ENCODE measurements at regions not wholly inside any gene's neighbourhood (a gene's known extent, or its start where the extent isn't known, plus 50 kb on each side); places are given as distances from the start of the nearest gene placed in this dataset.

GRCh38 chr9:109868207-109868606 is 88.2 kb downstream of the PALM2AKAP2 start:
- no peak overlapping the region for H3K4me3 ChIP-seq
- no peaks in the 10 kb centered on the region for H3K9me3 Mint-ChIP-seq
- H3K27ac ChIP-seq: no peak overlapping the region

GRCh38 chr9:109868722-109869121 is 88.7 kb downstream of the PALM2AKAP2 start:
- Mint-ChIP-seq H3K27me3 (ENCODE audit: insufficient read depth, low read depth) (no peaks in the 10 kb centered on the region), H3K4me1 (peaks cover 20% of the 10 kb centered on the region), H3K27ac (no peak overlapping the region), H3K9me3 (no peaks in the 10 kb centered on the region), H3K4me3 (no peak overlapping the region), H3K36me3 (no peaks in the 10 kb centered on the region)
- no peaks in the 10 kb centered on the region for H4K20me1 ChIP-seq (ENCODE audit: low read depth)
- TF ChIP-seq CTCF (IDR thresholded peaks at IDR 0.05) (no peak), EZH2 (IDR thresholded peaks at IDR 0.05) (no peak), EZH2phosphoT487 (IDR thresholded peaks at IDR 0.05) (no peak)
- peaks cover 9% of the 10 kb centered on the region for H3K4me1 ChIP-seq
- no peaks in the 10 kb centered on the region for H3K36me3 ChIP-seq
- H3K27ac ChIP-seq: no peak overlapping the region
- H3K9ac ChIP-seq: no peak overlapping the region
- DNase-seq (ENCODE audit: low spot score): no peak
- H2AFZ ChIP-seq (replicated peaks): no peak overlapping the region
- H3K27me3 ChIP-seq: no peaks in the 10 kb centered on the region
- H3K4me2 ChIP-seq: no peak overlapping the region
- H3K4me3 ChIP-seq: no peak overlapping the region
- no peaks in the 10 kb centered on the region for H3K9me3 ChIP-seq (ENCODE audit: low read depth)
- H3K79me2 ChIP-seq (ENCODE audit: low read depth): no peaks in the 10 kb centered on the region
- no peaks in the 10 kb centered on the region for H3F3A ChIP-seq (ENCODE audit: low read depth)

More at GRCh38 chr9:109868207-109868606, 88.2 kb downstream of the PALM2AKAP2 start:
- H3K9ac ChIP-seq: no peak overlapping the region
- peaks cover 9% of the 10 kb centered on the region for H3K4me1 ChIP-seq
- Mint-ChIP-seq H3K4me1 (peaks cover 20% of the 10 kb centered on the region), H3K27me3 (ENCODE audit: insufficient read depth, low read depth) (no peaks in the 10 kb centered on the region), H3K27ac (no peak overlapping the region), H3K4me3 (no peak overlapping the region), H3K36me3 (no peaks in the 10 kb centered on the region)
- H3K79me2 ChIP-seq (ENCODE audit: low read depth): no peaks in the 10 kb centered on the region
- no peak overlapping the region for H3K4me2 ChIP-seq
- TF ChIP-seq EZH2 (IDR thresholded peaks at IDR 0.05): no peak
- TF ChIP-seq CTCF (IDR thresholded peaks at IDR 0.05): no peak
- TF ChIP-seq EZH2phosphoT487 (IDR thresholded peaks at IDR 0.05): no peak
- no peaks in the 10 kb centered on the region for H3K9me3 ChIP-seq (ENCODE audit: low read depth)
- no peak overlapping the region for H2AFZ ChIP-seq (replicated peaks)
- H4K20me1 ChIP-seq (ENCODE audit: low read depth): no peaks in the 10 kb centered on the region
- peak; percentile 35 for DNase-seq (ENCODE audit: low spot score)
- no peaks in the 10 kb centered on the region for H3K36me3 ChIP-seq
- H3F3A ChIP-seq (ENCODE audit: low read depth): no peaks in the 10 kb centered on the region
- no peaks in the 10 kb centered on the region for H3K27me3 ChIP-seq

- TF ChIP-seq EZH2phosphoT487 (IDR thresholded peaks at IDR 0.05) (no peak), EZH2 (IDR thresholded peaks at IDR 0.05) (no peak), CTCF (IDR thresholded peaks at IDR 0.05) (no peak)
- H3K4me1 ChIP-seq: peaks cover 9% of the 10 kb centered on the region
- Mint-ChIP-seq H3K9me3 (no peaks in the 10 kb centered on the region), H3K36me3 (no peaks in the 10 kb centered on the region), H3K27me3 (ENCODE audit: insufficient read depth, low read depth) (no peaks in the 10 kb centered on the region), H3K4me3 (no peak overlapping the region), H3K27ac (no peak overlapping the region), H3K4me1 (peaks cover 20% of the 10 kb centered on the region)
- no peak overlapping the region for H3K4me2 ChIP-seq
- no peaks in the 10 kb centered on the region for H3K36me3 ChIP-seq
- H4K20me1 ChIP-seq (ENCODE audit: low read depth): no peaks in the 10 kb centered on the region
- no peak overlapping the region for H3K4me3 ChIP-seq
- H3K27ac ChIP-seq: no peak overlapping the region
- no peak overlapping the region for H3K9ac ChIP-seq
- no peak overlapping the region for H2AFZ ChIP-seq (replicated peaks)
- H3K27me3 ChIP-seq: no peaks in the 10 kb centered on the region
- no peak for DNase-seq (ENCODE audit: low spot score)
- no peaks in the 10 kb centered on the region for H3K79me2 ChIP-seq (ENCODE audit: low read depth)
- H3F3A ChIP-seq (ENCODE audit: low read depth): no peaks in the 10 kb centered on the region
- H3K9me3 ChIP-seq (ENCODE audit: low read depth): no peaks in the 10 kb centered on the region
Observed at GRCh38 chr9:109870365-109870764, 90.4 kb downstream of the PALM2AKAP2 start.
